Stimulated activated CD4-positive, alpha-beta T cell treated with anti-CD3 and anti-CD28 coated beads, Interleukin-15, amount 100 ng/mL, for 48 hours (primary cell): ENCODE measurements at regions not wholly inside any gene's neighbourhood (a gene's known extent, or its start where the extent isn't known, plus 50 kb on each side); places are given as distances from the start of the nearest gene placed in this dataset.

Experiments
- DNase-seq, 2 donors: peaks; one replicate each; pipeline ENCODE4 v3.0.0-alpha.2; 2020; ENCODE audit warnings: low read depth in 2 of 2

DNA sequence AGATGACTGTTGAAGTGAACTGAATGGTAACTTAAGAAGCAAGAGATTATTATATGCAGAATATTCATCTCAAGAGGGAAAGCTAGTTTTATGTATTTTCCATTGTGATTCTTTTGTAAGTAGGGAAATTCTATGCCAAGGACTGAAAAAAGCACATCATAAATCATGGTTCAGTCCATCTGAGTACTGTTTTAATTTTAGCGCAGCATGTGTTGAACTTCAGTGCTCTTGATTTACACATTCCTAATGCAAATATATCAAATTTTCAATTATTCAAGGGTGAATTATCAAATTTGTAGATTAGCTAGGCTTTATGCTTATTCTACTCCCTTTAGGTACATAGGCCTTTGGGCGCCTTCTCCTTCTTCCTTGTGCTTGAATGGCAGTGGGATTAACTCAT lies 50.3 kb upstream of the TCF12 start:
- DNase-seq, result no peak

DNA sequence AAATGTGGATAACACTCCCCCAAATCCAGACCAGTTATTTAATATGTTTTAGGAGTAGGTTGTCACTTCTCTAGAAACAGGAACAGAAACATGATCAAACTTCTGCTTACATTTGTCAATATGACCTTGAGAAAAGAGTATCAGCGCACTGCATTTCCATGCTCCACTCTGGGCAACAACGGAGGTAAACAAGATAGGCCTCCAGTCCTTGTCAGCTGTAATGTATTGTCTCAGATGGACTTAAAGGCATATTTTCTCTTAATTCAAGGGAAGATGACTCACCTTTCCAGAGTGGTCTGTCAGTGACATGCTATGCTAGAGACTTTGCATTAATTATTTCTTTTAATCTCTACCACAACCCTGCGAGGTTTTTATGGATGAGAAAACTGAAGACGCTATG lies 51.6 kb upstream of the TCF12 start:
- DNase-seq, result no peak

DNA sequence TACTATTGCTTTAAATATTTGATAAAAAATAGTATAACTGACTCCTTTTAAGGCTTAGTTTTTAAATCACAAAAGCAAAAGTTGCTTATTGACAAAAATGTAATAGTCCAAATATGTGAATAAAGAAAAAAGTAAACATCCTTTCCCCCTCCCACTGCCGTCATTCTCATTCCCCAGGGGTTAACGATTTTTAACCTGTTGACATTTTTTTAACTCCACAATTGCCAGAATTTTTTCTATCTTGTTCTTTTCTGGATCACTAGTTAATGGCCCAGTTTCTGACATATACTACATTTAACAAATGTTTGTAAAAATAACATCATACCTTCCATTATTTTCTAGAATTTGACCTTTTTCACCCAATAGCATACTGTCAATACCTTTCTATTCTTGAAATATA lies 60.6 kb upstream of the TCF12 start:
- DNase-seq, result no peak

DNA sequence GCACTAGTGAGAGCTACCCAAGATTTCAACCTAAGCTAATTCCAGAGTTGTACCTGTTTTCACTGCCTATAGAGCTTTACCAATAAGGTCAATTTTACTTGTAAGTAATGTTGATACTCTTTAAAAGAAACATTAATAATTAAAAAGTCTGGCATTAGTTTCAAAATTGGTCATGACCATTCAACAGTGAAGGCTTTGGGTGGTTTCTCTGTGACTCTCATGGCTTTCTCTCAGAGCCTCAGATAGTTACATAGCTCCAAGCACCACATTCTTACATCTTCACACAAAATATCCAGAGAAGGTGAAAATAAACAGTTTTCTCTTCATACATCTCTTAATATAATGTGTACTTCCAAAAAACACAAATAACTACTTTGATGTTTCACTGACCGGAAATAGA lies 61.5 kb upstream of the TCF12 start:
- DNase-seq, result no peak

DNA sequence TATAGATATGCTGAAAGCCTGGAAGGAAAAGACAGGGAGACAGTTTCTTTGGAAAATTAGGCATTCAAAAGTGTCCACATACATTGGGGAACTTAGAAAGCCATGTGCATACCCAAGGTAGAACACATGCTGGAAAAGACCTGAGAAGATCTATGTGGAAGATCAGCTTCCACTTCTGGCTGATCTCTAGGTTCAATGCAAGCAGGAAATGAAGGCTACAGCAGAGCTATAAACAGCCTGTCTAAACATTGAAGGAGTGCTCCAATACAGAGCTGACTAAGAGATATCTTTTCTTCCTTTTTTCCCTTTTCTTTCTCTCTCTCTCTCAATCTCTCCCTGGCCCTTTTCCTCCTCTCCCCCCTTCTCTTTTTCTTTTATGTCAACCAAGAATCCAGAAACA lies 73.6 kb upstream of the TCF12 start:
- DNase-seq, result no peak

DNA sequence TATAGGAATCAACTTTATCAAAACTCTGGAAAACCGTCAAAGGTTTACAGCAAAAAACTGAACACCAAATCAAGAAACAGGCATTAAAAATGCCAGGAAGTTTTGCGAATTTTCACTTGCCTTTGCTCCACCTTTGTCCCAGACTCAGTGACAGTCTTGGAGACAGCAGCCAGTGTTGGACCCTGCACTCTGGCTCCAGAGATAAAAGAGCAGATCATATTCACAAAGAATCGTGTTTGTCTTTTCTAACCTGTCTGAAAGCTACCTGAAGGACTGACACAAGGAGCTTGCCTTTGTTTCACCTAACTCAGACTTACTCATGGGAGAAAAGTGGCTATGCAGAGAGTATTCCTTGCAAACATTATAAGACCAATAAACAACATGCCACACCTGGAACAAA lies 74.0 kb upstream of the TCF12 start:
- no peak for DNase-seq

DNA sequence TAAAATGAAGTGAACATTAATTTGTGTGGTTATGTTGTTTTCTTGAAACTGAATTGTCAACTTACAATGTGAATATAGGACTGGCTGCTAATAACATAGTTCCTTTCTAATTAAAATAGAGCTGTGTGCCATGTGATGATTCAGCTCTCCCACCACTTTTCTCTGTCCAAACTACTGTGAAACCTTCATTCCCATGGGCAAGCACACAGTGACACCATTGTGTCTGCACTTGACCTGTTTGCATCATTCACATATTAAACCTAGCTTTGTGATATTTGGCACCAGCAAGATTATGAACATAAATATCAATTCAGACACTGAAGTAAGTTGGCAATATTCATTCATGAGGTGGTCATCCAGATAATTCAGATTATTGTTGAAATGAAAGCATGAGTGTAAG lies 78.8 kb upstream of the TCF12 start:
- DNase-seq, result no peak

DNA sequence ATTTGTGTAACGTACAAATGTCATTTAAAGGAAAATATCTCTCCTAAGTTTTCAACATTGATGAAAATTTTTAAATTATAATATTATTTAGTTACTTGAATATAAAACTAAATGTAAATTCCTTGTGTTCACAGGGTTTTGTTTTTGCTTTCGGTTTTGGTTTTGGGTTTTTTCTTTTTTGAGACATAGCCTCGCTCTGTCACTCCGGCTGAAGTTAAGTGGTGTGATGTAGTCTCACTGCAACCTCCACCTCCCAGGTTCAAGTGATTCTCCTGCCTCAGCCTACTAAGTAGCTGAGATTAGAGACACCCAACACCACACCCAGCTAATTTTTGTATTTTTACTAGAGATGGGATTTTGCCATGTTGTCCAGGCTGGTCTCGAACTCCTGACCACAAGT lies 79.3 kb upstream of the TCF12 start:
- DNase-seq, result no peak

DNA sequence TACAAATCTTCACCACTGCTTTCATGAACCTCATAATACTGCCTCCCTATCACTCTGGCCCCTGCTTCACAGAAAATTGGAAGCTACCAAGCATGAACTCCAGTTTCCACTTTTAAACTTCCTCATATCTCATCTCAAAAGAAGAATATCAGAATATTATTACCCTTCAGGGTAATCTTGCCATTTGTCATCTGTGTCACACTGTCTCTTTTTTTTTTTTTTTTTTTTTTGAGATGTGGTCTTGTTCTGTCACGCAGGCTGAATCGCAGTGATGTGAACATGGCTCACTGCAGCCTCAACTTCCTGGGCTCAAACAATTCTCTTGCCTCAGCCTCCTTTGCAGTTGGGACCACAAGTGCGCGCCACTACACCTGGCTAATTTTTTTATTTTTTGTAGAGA lies 80.4 kb upstream of the TCF12 start:
- DNase-seq, result no peak

DNA sequence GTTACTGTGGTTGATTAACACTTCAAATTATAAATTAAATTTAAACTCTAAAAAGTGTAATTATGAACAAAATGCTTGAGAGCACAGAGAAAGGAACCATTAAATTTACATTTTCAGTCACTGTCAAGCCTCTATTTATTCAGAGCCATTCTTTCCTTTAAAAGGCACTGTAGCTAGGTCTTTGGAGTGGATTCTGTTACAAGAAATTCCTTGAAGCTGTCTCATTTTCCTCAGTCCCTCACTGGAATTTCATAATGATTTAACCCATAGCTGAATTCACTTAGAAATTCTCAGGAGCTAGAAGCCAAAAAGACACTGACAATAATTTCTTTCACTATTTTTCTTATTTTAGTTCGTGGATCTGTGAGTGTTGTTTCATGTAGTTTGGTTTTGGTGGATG lies 81.2 kb upstream of the TCF12 start:
- no peak for DNase-seq

DNA sequence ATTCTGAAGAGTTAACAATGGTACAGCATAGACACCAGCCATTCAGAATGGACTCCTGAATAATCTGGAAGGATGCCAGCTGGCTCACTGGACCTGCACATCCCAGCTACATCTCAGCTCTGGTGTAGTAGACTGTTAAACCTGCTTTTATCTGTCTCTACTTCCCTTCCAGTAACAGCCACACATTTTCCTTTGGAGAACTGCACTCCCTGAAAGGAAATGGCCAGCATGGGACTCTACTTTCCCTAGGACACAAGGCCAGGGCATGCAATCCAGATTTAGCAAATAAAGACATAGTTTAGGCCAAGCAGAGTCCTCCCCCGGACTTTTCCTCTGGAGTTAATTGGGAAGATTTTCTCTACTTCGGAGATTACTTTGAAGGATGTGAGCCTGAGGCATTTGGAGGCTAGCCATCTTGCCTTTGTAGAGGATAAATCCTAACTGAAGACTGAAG lies 82.7 kb upstream of the TCF12 start:
- DNase-seq, result no peak

DNA sequence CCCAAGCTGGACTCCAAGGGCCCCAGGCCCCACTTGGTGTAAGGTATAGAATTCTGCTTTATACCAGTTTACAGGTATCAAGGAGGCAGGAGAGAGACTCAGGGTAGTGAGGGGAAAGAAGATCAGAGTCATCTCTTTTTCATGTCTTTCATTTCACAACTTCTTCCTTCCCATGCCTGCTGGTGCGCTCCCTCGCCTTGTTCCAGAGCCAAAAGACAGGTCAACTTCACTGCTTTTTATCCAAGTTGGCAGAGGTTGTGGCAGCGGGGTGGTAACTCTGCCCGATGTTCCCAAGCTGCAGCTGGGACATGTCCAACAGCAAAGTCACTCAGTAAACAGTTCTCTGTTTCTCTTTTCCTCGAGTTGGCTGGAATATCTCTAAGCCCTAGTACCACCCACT lies 86.3 kb upstream of the TCF12 start:
- no peak for DNase-seq

DNA sequence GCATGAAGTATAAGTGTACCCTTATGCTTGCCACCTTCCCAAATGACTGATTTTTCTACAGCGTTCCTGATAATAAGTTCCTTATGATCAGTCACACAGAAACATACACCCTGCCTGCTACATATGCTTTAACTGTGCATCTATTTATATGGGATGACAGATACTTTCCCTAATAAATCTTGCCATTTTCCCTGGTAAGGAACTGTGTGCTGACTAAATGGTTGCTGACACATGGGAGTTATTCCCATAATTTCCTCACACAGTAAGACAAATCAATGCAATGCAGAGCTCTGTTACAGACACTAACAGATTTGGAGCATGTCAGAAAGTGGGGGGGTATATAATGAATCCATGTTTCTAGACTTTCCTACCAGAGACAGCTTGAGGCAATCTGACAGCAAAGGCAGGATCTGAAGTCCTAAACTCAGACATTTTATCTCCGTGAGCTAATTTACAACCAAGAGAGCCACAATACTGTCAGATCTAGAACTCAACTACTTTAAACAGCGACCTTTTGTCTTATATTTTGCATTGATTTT lies 86.9 kb upstream of the TCF12 start:
- no peak for DNase-seq

DNA sequence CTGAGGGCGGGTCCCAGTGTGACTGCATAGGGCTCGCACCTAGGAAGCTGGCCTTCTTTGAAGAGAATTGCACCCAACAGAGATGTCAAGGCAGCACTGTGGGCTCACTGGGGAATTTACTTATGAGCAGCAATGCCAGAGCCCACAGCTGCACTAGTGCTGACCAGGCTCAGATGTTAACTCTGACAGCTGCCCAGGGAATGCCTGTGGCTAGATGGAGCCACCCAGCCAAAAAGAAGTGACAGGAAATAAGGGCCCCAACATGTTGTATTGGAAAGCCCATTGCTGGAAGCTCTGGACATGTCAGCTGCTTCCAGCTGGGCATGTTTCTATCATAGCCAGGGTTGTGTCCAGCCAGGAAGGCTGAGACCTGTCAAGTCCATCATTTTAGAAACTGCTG lies 90.9 kb upstream of the ZNF280D start:
- no peak for DNase-seq

DNA sequence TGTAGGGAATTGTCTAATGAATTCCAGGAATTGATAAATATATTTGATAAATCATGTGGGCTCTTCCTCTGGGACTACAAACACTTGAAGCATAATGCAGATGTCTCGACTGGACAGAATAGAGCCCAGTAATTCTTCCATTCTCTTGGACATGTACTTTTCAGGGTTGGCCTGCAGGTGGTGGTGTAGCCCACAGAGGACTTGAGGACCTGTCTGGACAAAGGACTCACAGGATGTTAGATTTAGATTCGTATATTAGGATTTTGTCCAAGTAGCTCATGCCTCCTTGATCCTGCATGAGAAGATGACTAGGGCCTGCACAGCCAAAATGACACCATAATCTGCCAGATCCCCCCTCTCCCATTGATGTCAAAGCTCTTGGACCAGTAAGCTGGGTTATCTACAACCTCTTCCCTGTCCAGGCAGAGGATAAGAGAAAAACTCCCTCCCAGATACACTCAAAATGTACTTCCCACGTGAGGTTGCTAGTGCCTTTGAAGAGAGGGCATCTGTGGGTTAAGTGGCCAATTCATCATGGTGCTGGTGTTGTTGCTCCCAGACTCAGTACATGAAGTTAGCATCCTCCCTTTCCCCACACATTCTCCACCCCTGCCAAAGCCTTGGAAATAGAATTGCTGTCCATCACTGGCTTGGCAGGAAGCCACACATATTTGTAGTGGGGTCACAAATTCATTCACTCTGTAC lies 88.6 kb upstream of the ZNF280D start:
- peak in 1 of 2 donors; percentile 45 for DNase-seq

DNA sequence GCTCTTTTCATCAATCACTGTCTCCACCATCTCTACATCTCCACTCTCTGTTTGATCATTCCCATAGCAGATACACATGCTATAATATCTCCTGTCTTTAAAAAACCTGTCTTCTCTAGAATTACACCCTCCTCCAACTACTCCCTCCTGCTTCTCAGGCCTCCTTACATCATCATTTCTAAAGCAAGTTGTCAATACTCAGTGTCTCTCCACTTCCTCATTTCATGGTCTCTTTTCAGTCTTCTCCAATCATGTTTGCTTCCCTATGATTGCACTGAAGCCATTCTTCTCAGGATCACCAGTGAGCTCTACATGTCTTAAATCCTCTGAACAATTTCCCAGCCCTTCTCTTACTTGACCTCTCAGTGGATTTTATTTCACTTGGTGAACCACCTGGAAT lies 87.0 kb upstream of the ZNF280D start:
- DNase-seq, result no peak

DNA sequence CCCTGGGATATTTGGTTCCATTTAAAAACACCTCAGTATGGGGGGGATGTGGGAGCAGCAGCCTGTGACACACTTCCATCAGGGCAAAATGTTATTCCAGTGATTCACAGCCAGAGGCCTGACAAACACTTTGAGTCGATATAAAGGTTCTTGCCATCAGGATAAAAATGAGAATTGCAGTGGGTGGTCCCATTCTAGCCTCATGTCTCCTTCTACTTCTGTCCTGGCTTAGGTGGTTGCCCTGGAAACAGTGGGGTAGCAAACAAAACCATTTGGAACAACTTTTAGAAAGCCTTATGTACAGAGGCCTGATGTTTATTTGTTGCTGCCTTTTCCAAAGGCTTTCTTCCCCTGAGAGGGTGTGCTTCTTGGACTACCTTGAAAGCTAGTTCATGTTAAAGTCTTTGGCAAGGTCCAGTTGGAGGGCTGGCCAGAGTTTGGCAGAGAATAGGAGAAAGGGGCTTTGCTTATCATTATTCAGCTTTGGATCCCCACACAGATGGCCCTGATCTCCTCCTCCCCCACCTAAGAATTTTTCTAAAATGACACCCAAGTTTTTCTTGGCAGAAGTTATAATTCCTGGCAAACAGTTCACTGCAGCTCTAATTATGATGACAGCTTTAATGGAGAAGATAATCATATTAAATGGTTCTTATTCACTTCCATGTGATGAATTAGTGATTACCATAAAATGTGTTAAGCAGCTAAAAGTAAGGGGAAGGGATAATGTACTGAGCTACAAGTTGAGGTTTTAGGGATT lies 84.2 kb upstream of the ZNF280D start:
- no peak for DNase-seq

DNA sequence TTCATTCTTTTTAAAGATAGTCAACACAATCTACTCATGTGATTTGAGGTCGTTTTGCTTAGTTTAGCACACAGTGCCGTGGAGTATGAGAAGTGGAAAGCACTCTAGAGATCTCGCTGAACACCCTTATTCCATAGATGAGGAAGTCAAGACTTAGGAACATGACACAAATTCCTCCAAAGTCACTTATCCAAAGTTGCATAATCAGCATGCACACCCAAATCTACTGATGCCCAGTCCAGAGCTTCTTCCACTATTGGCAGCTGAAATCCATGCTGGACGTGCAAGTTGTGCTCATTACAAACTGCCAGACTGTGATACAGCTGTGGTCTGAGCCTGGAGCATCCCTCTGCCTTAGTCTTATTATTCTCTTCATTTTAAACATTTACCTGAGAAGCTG lies 83.5 kb upstream of the ZNF280D start:
- DNase-seq, result no peak

DNA sequence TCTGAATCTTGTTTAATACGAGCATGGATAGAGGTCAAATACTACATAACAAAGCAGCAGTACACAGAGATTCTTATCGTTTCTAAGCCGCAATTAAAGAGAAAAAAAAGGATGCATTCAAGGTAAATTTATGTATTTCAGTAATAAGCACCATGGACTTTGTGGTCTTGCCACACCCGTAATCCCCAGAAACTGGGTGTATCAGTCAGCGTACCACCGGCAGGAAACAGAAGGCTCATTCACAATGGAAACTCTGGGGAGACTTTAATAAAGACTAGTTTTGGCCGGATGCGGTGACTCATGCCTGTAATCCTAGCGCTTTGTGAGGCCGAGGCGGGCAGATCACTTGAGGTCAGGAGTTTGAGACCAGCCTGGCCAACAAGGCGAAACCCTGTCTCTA lies 81.9 kb upstream of the ZNF280D start:
- no peak for DNase-seq

DNA sequence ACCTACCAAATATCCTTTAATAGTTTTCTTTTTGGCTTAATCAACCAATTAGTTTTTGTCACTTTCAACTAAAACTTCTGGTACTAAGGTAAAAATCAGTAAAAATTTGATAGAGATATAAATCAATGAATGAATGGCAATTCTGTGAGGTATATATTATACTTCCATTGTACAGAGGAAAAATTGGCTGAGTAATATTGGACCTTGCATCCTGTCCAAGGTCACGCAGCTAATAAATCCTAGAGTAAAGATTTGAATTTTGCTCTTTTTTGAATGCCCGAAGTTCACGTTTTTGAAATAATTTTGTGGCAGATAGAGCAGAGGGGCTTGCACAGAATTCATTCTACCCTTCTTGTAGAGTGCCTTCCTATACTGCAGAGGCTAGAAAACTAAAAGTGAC lies 81.1 kb upstream of the ZNF280D start:
- DNase-seq, result no peak

DNA sequence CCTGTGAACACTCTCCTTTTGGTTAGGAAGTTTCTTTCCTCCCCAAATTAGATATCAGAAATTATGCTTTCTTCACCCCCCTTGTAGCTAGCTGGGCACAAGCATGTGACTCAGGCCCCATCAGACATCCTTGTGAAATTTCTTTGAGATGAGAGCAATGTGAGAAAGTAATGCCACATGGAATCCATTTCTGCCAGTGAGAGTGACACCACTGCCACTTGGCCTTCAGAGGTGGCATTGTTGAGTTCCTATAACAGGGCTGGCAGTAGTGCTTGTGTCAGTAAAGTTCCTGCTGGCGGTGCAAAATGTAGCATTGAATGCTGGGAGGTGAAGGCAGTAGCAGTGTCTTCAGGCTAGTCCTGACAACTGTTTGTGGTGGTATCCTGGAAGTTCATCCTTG lies 80.7 kb upstream of the ZNF280D start:
- DNase-seq, result no peak

DNA sequence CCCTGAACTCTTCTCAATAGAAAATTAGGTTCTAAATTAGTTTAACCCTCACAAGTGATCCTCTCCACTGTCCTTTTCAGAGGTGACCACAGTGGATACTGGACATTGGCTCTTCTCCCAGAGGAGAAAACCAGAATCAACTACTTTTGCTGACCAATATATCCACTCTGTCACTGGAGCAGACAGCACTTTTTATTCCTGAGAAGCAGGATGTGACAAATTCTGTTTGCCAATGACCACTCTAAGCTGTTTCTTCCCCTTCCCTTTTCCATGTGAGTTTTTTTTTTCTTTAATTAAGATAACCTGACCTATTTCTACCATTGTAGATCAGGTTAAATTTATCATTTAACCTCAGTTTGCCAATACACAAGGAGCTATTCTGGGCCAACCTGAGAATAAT lies 79.7 kb upstream of the ZNF280D start:
- DNase-seq, result no peak

DNA sequence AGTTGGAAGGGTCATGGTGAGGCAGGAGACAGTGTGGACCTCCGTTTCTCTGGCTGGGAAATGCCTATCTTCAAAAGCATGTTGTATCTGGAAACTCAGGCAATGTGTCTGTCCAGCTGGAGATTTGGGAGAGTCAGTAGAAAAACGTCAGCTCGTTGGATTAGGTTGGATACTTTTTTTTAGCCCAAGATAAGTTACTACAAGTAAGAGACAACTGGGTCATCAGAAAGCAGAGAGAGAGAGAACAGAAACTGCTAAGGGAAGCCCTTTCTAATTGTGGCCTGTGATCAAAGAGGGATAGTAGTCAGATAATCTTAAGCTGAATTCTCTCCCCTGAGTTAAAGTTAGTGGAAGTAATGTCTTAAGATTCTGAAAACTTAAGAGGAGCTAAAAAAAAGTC lies 78.9 kb upstream of the ZNF280D start:
- DNase-seq, result no peak
